Hindlimb muscle (tissue), 1 donor: ENCODE measurements at regions not wholly inside any gene's neighbourhood (a gene's known extent, or its start where the extent isn't known, plus 50 kb on each side); places are given as distances from the start of the nearest gene placed in this dataset.

Source experiments
- DNase-seq: peaks from one replicate; pipeline ENCODE4 v3.0.0-alpha.2; 2013

DNA sequence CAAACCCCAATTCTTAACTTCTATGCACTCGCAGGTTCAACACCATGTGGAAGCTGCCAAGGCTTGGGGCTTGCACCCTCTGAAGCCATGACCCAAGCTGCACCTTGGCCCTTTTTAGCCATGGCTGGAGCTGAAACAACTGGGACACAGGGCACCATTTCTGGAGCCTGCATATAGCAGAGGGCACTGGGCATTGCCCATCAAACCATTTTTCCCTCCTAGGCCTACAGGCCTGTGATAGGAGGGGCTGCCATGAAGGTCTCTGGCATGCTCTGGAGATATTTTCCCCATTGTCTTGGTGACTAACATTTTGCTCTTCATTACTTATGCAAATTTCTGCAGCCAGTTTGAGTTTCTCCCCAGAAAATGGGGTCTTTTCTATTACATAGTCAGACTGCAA lies 484.7 kb downstream of the EPHA7 start:
- no peak for DNase-seq

DNA sequence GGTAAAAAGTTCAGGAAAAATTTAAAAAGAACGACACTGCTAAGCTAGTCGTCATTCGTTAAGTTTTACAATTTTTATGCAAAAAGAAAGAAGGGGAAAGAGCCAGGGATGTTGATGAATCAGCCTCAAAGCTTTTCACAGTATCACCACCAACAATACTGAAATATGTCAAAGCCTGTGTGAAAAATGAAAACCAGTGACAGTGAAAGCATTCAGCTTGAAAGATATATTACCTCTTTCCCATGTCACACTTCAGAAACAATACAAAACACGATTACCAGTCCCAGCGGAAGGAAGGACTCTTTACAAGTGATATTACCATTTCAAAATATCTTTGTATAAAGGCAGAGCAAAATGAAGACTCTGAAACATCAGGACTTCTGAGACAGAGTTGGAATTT lies 489.2 kb downstream of the EPHA7 start:
- no peak for DNase-seq

- DNase-seq = no peak
Measured at GRCh38 chr6:92922216-92922806, 497.0 kb downstream of the EPHA7 start.

DNA sequence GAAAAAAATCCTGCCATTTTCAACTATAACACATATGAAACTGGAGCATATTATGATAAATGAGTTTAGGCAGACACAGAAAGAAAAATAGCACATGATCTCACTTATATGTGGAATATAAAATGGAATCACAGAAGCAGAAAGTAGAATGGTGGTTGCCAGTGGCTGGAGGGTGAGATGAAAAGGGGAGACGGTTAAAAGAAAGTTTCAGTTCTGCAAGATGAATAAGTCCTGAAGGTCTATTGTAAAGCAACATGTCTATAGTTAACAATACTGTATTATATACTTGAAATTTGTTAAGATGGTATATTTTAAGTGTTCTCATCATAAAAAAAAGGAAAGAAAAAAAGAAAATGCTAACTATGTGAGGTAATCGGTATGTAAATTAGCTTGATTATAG lies 503.9 kb downstream of the EPHA7 start:
- DNase-seq = no peak

DNA sequence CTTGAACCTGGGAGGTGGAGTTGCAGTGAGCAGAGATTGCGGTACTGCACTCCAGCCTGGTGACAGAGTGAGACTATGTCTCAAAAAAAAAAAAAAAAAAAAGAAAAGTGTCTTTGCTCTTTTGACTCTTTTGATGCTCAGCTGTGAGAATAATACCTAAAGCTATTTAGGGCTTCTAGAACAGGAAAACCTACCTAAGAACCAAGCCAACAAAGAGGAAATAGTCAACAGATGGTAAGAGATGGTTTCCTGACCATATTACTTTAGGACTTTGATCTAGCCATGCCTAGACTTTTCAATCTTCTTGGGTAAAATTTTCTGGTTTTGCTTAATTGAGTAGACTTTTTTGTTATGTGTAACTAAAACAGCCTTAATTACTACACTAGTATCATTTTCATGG lies 508.1 kb downstream of the EPHA7 start:
- DNase-seq = no peak

GRCh38 chr6:92910646-92911045 lies 508.7 kb downstream of the EPHA7 start:
- DNase-seq = no peak

GRCh38 chr6:92906385-92906784 lies 513.0 kb downstream of the EPHA7 start:
- no peak for DNase-seq

GRCh38 chr6:92893741-92894140 lies 525.6 kb downstream of the EPHA7 start:
- no peak for DNase-seq

DNA sequence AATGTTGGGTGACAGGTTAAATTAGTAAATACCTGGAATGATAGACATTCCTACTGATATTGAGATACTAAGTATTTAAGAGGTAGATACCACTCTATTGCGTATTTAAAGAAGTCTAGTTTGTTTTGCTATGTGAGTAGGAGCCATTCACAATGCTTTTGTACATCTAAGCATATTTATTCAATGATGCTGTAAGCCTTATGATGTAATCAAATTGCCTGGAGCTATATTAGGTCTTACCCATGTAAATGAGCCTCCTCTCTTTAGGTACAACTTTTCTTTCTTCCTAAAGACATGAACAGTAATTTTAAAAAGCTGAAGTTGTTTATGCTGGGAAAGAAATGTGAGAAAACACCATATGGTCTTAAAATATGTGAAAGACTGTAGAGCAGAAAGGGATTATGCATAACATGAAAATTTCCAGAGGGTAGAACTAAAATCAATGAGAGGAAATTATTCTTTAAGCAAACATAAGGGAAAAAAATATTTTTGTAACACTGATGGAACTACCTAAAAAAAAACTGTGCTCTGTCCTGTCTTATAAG lies 526.7 kb downstream of the EPHA7 start:
- DNase-seq = no peak

DNA sequence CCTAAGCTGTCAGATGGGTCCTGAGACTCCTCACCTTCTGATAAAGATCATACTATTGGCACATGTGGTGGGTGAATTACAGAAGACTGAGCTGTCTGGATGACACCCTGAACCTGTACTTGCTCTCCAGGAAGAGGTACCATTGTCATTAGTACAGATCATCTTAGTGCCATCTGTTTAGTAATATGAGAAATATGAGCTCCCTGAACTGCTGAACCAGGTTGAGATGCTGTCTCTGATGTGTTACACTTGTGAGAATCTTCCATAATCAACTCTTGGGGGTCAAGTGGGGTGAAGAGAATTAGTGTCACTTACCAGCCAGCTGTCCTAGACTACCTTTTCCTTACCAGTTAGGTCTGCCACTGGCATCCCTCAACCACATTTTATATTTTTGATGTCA lies 531.0 kb downstream of the EPHA7 start:
- no peak for DNase-seq

DNA sequence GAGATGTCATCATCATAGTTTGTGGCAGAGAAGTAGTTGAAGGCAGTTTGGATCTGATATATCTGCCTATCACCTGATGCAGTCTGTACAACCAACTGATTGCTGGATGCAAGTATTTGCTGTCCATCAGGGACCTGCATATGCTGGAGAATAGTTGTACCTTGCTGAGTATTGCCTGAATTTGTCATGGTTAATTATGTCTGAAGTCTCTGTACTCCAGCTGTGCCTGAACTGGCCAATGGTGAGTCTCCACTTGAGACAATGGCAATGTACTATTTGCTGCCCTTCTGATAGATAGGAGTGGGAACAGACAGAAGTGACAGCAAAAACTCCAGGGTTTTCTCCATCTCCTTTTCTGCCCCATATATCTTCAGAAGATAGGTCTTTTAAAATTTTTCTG lies 531.5 kb downstream of the EPHA7 start:
- no peak for DNase-seq

- no peak for DNase-seq
Measured at GRCh38 chr6:92879526-92879925, 539.8 kb downstream of the EPHA7 start.

DNA sequence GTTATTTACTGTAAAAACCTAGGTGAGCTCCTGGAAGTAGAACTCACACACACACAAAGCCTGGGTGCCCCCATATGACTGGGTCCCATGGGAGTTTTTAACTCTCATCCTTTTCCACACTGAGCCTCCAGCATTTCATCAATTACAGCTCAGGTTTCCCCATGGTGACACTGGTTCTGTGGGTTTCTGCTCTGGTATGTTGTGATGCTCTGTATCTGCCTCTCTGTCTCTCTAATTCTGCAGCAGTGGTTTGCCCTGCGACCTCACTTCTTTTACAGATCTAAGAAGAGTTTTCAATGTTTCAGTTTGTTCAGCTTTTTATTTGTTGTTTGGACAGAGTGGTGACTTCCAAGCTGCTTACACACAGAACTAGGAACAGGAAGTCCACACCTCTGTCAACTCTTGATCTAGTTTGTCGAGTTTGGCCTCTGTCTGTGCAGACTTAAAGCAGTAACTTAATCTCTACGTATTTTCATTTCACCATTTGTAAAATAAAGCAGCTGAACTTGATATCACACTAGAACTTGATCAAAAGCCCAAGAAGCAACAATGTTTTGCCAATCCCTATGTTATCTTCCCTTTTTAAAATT lies 554.3 kb downstream of the EPHA7 start:
- no peak for DNase-seq

DNA sequence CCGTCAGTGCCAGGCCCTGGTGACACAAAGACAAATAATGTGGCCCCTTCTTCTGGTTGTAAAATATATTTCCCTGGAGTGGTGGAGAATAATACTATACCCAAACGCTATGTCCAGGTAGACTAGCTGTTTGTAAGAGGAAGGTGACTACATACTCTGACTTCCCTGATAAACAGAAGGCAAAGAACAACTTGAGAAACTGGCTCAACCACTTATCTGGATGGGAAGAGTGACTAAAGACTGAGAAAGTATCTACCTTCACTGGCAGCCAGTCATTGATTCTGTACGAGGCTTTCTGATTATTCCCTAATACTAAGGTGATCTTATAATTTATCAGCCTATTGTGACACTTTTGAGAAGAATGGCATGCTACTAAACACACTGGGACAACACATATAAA lies 569.7 kb downstream of the EPHA7 start:
- no peak for DNase-seq

DNA sequence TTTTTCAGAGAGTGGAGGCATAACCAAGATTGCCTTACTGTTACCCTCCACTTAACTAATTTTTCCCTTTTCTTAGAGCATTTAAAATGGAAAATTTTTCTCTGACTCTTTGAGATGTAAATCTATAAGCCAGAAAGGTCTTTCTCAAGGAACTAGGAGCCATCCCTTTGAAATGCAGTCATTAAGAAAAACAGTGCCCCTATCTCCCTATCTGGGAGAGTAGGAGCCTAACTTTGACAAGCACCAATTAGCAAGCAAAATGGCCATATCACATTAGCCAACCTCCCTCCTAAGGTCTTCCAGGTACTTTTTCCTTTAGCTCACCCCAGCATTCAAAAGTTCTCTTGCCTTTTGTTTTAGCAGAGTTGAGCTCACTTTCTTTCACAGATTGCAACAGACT lies 570.5 kb downstream of the EPHA7 start:
- no peak for DNase-seq

DNA sequence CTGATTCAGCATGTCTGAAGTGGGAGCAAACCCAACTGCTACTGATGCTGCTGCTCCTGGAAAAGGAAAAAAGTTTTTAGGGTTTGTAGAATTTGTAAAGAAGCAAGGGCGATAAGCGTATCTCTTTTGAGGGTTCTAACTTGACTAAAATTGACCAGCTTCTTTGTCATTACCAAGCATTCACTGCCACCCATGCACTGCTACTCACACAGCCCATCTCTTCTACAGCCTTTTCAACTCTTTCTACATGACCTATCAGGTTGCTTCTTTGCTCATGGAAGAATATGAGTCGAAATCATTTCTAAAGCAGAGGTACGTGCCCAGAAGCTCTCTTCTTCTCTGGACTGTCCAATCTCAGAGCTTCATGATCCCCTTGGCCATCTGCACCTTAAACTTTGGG lies 570.9 kb downstream of the EPHA7 start:
- no peak for DNase-seq

- DNase-seq = no peak
Measured at GRCh38 chr6:92847988-92848387, 571.4 kb downstream of the EPHA7 start.

DNA sequence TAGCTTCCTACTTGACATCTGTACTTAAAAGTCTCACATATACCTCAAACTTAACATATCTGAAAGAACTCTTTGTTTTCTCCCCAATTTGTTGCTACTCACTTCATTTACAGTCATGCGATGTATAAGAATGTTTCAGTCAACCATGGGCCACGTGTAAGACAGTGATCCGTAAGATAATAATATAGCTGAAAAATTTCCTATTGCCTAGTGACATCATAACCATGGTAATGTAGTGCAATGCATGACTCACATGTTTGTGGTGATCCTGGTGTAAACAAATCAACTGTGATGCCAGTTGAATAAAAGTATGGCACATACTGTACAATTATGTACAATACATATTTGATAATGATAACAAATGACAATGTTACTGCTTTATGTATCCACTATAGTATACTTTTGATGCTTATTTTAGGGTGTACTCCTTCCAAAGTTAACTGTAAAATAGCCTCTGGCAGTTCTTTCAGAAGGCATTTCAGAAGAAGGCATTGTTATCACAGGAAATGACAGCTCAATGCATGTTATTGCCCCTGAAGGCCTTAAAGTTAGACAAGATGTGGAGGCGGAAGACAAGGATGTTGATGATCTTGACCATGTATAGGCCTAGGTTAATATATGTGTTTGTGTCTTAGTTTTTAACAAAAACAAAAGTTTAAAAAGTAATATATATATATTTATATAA lies 579.0 kb downstream of the EPHA7 start:
- no peak for DNase-seq

- no peak for DNase-seq
Measured at GRCh38 chr6:92828788-92829187, 590.6 kb downstream of the EPHA7 start.

GRCh38 chr6:92827104-92827503 lies 592.3 kb downstream of the EPHA7 start:
- DNase-seq = no peak

- DNase-seq = no peak
Measured at GRCh38 chr6:92826633-92827032, 592.7 kb downstream of the EPHA7 start.

GRCh38 chr6:92822222-92822621 lies 597.1 kb downstream of the EPHA7 start:
- DNase-seq = no peak

DNA sequence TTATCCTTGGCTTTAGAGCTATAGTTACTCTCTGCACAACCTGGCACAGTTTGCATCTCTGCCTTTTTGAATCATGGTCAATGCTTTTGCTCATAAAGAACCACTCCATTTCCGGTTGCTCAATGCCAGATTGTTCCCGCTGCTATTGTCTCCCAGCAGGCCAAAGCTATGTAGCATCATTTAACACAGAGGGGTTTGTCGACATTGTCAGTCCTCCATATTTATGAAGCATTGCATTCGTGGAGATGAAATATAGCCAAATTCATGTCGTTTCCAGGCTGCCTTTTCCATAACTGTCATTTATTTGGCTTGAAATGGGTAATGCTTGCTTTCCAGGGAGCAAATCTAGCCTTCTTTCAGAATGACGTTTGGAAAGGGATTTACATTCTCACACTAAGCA lies 598.8 kb downstream of the EPHA7 start:
- DNase-seq = no peak

- DNase-seq = no peak
Measured at GRCh38 chr6:92810913-92811312, 608.4 kb downstream of the EPHA7 start.
